ENCODE measurements at regions not wholly inside any gene's neighbourhood (a gene's known extent, or its start where the extent isn't known, plus 50 kb on each side); places are given as distances from the start of the nearest gene placed in this dataset.
"Not testable (repeated sequence)": the region's sequence is repeated elsewhere in the genome, so short reads cannot be mapped to it uniquely, and the experiment has no call there.

DNA sequence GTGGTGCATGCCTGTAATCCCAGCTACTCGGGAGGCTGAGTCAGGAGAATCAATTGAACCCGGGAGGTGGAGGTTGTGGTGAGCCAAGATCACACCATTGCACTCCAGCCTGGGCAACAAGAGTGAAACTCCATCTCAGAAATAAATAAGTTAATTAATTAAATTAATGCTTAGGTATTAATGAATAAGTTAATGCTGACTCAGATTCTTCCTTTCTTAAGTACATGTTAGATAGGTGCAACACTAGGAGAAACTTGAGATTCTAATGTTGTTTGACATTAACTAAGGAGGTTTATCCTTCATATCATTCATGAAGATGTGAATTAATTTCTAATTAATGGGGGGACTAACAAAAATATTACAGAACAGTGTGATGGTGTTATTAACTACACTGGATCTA, 812.6 kb upstream of the SPRY2 start:
- TF ChIP-seq CTCF (IDR thresholded peaks at IDR 0.05; ENCODE audit: insufficient read depth, low read length) (no peak), SPI1 (IDR thresholded peaks at IDR 0.05; ENCODE audit: borderline replicate concordance, low read depth) (no peak), POLR2AphosphoS5 (IDR thresholded peaks at IDR 0.05; ENCODE audit: low read depth) (no peak), GABPA (IDR thresholded peaks at IDR 0.05; ENCODE audit: low read depth) (no peak)
- TF ChIP-seq, protein P1, sequence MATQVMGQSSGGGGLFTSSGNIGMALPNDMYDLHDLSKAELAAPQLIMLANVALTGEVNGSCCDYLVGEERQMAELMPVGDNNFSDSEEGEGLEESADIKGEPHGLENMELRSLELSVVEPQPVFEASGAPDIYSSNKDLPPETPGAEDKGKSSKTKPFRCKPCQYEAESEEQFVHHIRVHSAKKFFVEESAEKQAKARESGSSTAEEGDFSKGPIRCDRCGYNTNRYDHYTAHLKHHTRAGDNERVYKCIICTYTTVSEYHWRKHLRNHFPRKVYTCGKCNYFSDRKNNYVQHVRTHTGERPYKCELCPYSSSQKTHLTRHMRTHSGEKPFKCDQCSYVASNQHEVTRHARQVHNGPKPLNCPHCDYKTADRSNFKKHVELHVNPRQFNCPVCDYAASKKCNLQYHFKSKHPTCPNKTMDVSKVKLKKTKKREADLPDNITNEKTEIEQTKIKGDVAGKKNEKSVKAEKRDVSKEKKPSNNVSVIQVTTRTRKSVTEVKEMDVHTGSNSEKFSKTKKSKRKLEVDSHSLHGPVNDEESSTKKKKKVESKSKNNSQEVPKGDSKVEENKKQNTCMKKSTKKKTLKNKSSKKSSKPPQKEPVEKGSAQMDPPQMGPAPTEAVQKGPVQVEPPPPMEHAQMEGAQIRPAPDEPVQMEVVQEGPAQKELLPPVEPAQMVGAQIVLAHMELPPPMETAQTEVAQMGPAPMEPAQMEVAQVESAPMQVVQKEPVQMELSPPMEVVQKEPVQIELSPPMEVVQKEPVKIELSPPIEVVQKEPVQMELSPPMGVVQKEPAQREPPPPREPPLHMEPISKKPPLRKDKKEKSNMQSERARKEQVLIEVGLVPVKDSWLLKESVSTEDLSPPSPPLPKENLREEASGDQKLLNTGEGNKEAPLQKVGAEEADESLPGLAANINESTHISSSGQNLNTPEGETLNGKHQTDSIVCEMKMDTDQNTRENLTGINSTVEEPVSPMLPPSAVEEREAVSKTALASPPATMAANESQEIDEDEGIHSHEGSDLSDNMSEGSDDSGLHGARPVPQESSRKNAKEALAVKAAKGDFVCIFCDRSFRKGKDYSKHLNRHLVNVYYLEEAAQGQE (IDR thresholded peaks at IDR 0.05; ENCODE audit: insufficient replicate concordance, low read depth): no peak
- H3K4me3 ChIP-seq (replicated peaks; ENCODE audit: insufficient read depth, low read length): no peak overlapping the region
- DNase-seq (ENCODE audit: low read depth in 1 of 2, low spot score in 1 of 2): no peak
- no peak overlapping the region for H3K27ac ChIP-seq (replicated peaks)
- H3K27me3 ChIP-seq (ENCODE audit: insufficient read depth, poor library complexity, severe bottlenecking): no peaks in the 10 kb centered on the region

DNA sequence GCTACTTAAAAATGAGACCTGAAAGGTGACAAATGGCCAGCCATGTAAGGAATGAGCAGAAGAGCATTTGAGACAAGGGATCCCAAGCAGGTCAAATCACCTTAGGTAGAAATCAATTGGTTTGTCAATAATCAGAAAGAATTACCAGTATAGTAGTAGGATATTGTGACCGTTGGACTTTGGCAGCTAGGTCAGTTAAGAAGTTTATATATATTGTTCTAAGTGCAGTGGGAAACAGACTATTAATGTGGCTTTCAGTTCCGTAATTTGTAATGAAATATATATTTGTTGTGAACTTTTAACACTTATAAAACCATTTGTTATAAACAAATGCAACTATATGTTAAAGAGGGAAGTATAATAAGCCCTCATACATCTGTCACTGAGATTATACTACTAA, 807.9 kb upstream of the SPRY2 start:
- TF ChIP-seq CTCF (IDR thresholded peaks at IDR 0.05; ENCODE audit: insufficient read depth, low read length): no peak
- no peak for TF ChIP-seq POLR2AphosphoS5 (IDR thresholded peaks at IDR 0.05; ENCODE audit: low read depth)
- TF ChIP-seq, protein P1 (IDR thresholded peaks at IDR 0.05; ENCODE audit: insufficient replicate concordance, low read depth): no peak
- no peak for TF ChIP-seq GABPA (IDR thresholded peaks at IDR 0.05; ENCODE audit: low read depth)
- TF ChIP-seq SPI1 (IDR thresholded peaks at IDR 0.05; ENCODE audit: borderline replicate concordance, low read depth): no peak
- H3K27ac ChIP-seq (replicated peaks): no peak overlapping the region
- H3K4me3 ChIP-seq (replicated peaks; ENCODE audit: insufficient read depth, low read length): no peak overlapping the region
- DNase-seq (ENCODE audit: low read depth in 1 of 2, low spot score in 1 of 2): no peak
- no peaks in the 10 kb centered on the region for H3K27me3 ChIP-seq (ENCODE audit: insufficient read depth, poor library complexity, severe bottlenecking)

- not testable (repeated sequence) for H3K27me3 ChIP-seq (ENCODE audit: insufficient read depth, poor library complexity, severe bottlenecking); H3K27ac ChIP-seq (replicated peaks); DNase-seq (ENCODE audit: low read depth in 1 of 2, low spot score in 1 of 2); H3K4me3 ChIP-seq (replicated peaks; ENCODE audit: insufficient read depth, low read length)
Measured at GRCh38 chr13:81146576-81146975, 805.6 kb upstream of the SPRY2 start.

DNA sequence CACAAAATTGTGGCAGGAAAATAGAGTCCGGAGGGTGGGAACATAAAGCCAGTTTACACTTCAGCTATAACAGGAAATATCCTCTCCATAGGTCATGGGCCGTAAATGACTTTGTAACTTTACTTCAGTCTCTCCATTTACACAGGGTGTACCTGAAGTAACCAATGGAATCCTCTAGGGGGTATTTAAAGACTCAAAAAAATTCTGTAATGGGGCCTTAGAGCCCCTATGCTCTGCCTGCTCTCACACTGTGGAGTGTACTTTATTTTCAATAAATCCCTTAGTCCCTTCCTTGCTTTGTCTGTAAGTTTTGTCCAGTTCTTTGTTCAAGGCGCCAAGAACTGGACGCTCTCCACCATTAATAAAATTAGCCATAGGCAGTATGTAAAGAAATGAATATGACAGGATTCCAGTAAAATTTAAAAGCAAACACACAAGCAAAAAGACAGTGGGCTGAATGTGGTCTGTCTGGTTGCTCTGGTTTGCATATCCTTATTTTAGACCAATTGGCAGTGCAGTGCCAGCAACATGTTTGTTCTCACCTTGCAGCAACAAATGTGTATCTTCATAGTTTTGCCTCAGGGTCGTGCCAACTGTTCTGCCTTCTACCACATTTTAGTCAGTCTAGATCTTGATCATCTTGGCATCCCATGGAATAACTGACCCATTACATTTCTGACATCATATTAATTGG, 801.5 kb upstream of the SPRY2 start:
- TF ChIP-seq SPI1 (IDR thresholded peaks at IDR 0.05; ENCODE audit: borderline replicate concordance, low read depth) (no peak), CTCF (IDR thresholded peaks at IDR 0.05; ENCODE audit: insufficient read depth, low read length) (no peak), GABPA (IDR thresholded peaks at IDR 0.05; ENCODE audit: low read depth) (no peak), POLR2AphosphoS5 (IDR thresholded peaks at IDR 0.05; ENCODE audit: low read depth) (no peak)
- TF ChIP-seq, protein P1 (IDR thresholded peaks at IDR 0.05; ENCODE audit: insufficient replicate concordance, low read depth): no peak
- Histone ChIP-seq H3K27ac (replicated peaks) (no peak overlapping the region), H3K27me3 (ENCODE audit: insufficient read depth, poor library complexity, severe bottlenecking) (no peaks in the 10 kb centered on the region), H3K4me3 (replicated peaks; ENCODE audit: insufficient read depth, low read length) (no peak overlapping the region)
- no peak for DNase-seq (ENCODE audit: low read depth in 1 of 2, low spot score in 1 of 2)

All from HL-60 (cell line).